Esophagus muscularis mucosa (tissue), 4 donors: ENCODE measurements at regions not wholly inside any gene's neighbourhood (a gene's known extent, or its start where the extent isn't known, plus 50 kb on each side); places are given as distances from the start of the nearest gene placed in this dataset.
A peak's percentile ranks its signal among the peaks of the same experiment; 100 is the strongest.

Source experiments
- DNase-seq: peaks from one replicate; pipeline ENCODE4 v3.0.0-alpha.2; 2017; ENCODE audit errors: extremely low spot score
- H3K27ac ChIP-seq, 4 donors: fragments of 200-600 bp; sonication (generic); replicated peaks in 1 of 4; 1 replicate in 3 of 4; 2 replicates in 1 of 4; pipeline ENCODE4 v1.5.1; 2016 to 2019; ENCODE audit warnings: mild to moderate bottlenecking in 1 of 4
- H3K27me3 ChIP-seq, 4 donors: fragments of 200-600 bp; sonication (generic); one replicate each; pipeline versions ENCODE4 v1.5.1 to v1.6.0; 2016 to 2019
- H3K36me3 ChIP-seq, 4 donors: fragments of 200-600 bp; sonication (generic); one replicate each; pipeline ENCODE4 v1.5.1; 2016 to 2019
- H3K4me1 ChIP-seq, 4 donors: fragments of 200-600 bp; sonication (generic); one replicate each; pipeline ENCODE4 v1.5.1; 2016 to 2019
- H3K4me3 ChIP-seq, 4 donors: fragments of 200-600 bp; sonication (generic); 1 replicate in 2 of 4; 2 replicates in 2 of 4; pipeline ENCODE4 v1.5.1; 2016 to 2019; ENCODE audit warnings: mild to moderate bottlenecking in 4 of 4, moderate library complexity in 1 of 4
- H3K9me3 ChIP-seq, 4 donors: fragments of 200-600 bp; sonication (generic); 1 replicate in 3 of 4; 2 replicates in 1 of 4; pipeline ENCODE4 v1.5.1; 2016 to 2019
- CTCF ChIP-seq, 3 experiments: fragments of 200-600 bp in 2 of 3; fragments of 450-650 bp in 1 of 3; sonication (generic) in 2 of 3; IDR thresholded peaks; one replicate each; pipeline ENCODE4 v1.5.1; 2017 to 2019; ENCODE audit warnings: antibody characterized with exemption in 3 of 3, mild to moderate bottlenecking in 2 of 3, moderate library complexity in 1 of 3
- EP300 ChIP-seq: sonication (generic); formaldehyde crosslinking; IDR thresholded peaks from one replicate; pipeline ENCODE4 v1.6.1; 2017; ENCODE audit warnings: antibody characterized with exemption
- POLR2A ChIP-seq: fragments of 450-650 bp; IDR thresholded peaks from one replicate; pipeline ENCODE4 v1.6.1; 2017; ENCODE audit warnings: antibody characterized with exemption, moderate library complexity, mild to moderate bottlenecking, low read depth
- POLR2AphosphoS5 ChIP-seq, 2 donors: sonication (generic); formaldehyde crosslinking; IDR thresholded peaks; one replicate each; pipeline ENCODE4 v1.6.1; 2017; ENCODE audit warnings: antibody characterized with exemption in 2 of 2
- WGBS: methylation state at CpG from one replicate; pipeline ENCODE4 v1.1.5; 2018; 5-methylcytosine and 5-hydroxymethylcytosine counted together
- intact Hi-C: fragments of 100-400 bp; cut with DNase I; formaldehyde crosslinking; loops from one replicate; pipeline ENCODE4 v1.15.1; 2023

- Histone ChIP-seq H3K4me3 (no peak overlapping the region), H3K36me3 (no peaks in the 10 kb centered on the region), H3K9me3 (no peaks in the 10 kb centered on the region), H3K27ac (no peak overlapping the region), H3K27me3 (no peaks in the 10 kb centered on the region), H3K4me1 (peaks cover 0 to 11% (median 5%) of the 10 kb centered on the region in 4 donors)
- DNase-seq = no peak
- TF ChIP-seq CTCF (IDR thresholded peaks at IDR 0.05) = no peak
- no peak for TF ChIP-seq EP300
- TF ChIP-seq POLR2A = no peak
- TF ChIP-seq POLR2AphosphoS5 (IDR thresholded peaks at IDR 0.05) = no peak
- intact Hi-C loops = no loop called here
- WGBS = 58% methylated on average over 4 of the region's 4 CpGs
Observed at GRCh38 chr5:110335361-110336066, 391.0 kb downstream of the TMEM232 start.

GRCh38 chr5:110338341-110339083 lies 388.0 kb downstream of the TMEM232 start:
- DNase-seq = peak; percentile 77
- Histone ChIP-seq H3K4me3 (no peak overlapping the region), H3K27ac (no peak overlapping the region), H3K9me3 (no peaks in the 10 kb centered on the region), H3K36me3 (no peaks in the 10 kb centered on the region), H3K27me3 (no peaks in the 10 kb centered on the region), H3K4me1 (peaks cover 0 to 11% (median 5%) of the 10 kb centered on the region in 4 donors)
- no peak for TF ChIP-seq POLR2A
- TF ChIP-seq POLR2AphosphoS5 (IDR thresholded peaks at IDR 0.05) = no peak
- no peak for TF ChIP-seq CTCF (IDR thresholded peaks at IDR 0.05)
- TF ChIP-seq EP300 = no peak
- WGBS = 46% methylated on average over 7 of the region's 7 CpGs
- intact Hi-C loops = no loop called here

- no peak overlapping the region for H3K27ac ChIP-seq
Observed at GRCh38 chr5:110339399-110339798, 387.1 kb downstream of the TMEM232 start.

GRCh38 chr5:110341836-110342235 lies 384.6 kb downstream of the TMEM232 start:
- intact Hi-C loops = no loop called here
- Histone ChIP-seq H3K4me3 (no peak overlapping the region), H3K4me1 (peaks cover 0 to 11% (median 5%) of the 10 kb centered on the region in 4 donors), H3K27me3 (no peaks in the 10 kb centered on the region), H3K36me3 (no peaks in the 10 kb centered on the region), H3K9me3 (no peaks in the 10 kb centered on the region), H3K27ac (no peak overlapping the region)
- TF ChIP-seq POLR2A = no peak
- TF ChIP-seq CTCF (IDR thresholded peaks at IDR 0.05) = no peak
- TF ChIP-seq POLR2AphosphoS5 (IDR thresholded peaks at IDR 0.05) = no peak
- TF ChIP-seq EP300 = no peak
- DNase-seq = no peak
- WGBS = 88% methylated on average over 2 of the region's 2 CpGs

More at GRCh38 chr5:110339399-110339798, 387.1 kb downstream of the TMEM232 start:
- no peak for TF ChIP-seq CTCF (IDR thresholded peaks at IDR 0.05)
- TF ChIP-seq POLR2AphosphoS5 (IDR thresholded peaks at IDR 0.05) = no peak
- TF ChIP-seq EP300 = no peak
- TF ChIP-seq POLR2A = no peak
- DNase-seq = peak; percentile 77
- intact Hi-C loops = no loop called here
- 96% methylated on average over 2 of the region's 2 CpGs for WGBS
- Histone ChIP-seq H3K9me3 (no peaks in the 10 kb centered on the region), H3K4me1 (peaks cover 0 to 11% (median 5%) of the 10 kb centered on the region in 4 donors), H3K36me3 (no peaks in the 10 kb centered on the region), H3K4me3 (no peak overlapping the region), H3K27me3 (no peaks in the 10 kb centered on the region)
